ENCODE measurements at regions not wholly inside any gene's neighbourhood (a gene's known extent, or its start where the extent isn't known, plus 50 kb on each side); places are given as distances from the start of the nearest gene placed in this dataset.

GRCh38 chr7:42858570-42858969 lies 53.3 kb downstream of the C7orf25 start:
- DNase-seq: no peak

- DNase-seq: no peak
These were observed 55.3 kb downstream of the C7orf25 start for GRCh38 chr7:42856605-42856987.

- DNase-seq: no peak
These were observed 57.2 kb downstream of the C7orf25 start for GRCh38 chr7:42854571-42855118.

GRCh38 chr7:42852531-42852930 lies 59.3 kb downstream of the C7orf25 start:
- no peak for DNase-seq

GRCh38 chr7:42843205-42843800 lies 68.6 kb downstream of the C7orf25 start:
- no peak for DNase-seq

- DNase-seq: no peak
These were observed 77.2 kb downstream of the C7orf25 start for GRCh38 chr7:42834676-42835075.

GRCh38 chr7:42833411-42833810 lies 78.5 kb downstream of the C7orf25 start:
- DNase-seq: no peak

- DNase-seq: no peak
These were observed 79.2 kb downstream of the C7orf25 start for GRCh38 chr7:42832667-42833066.

GRCh38 chr7:42831718-42832522 lies 80.0 kb downstream of the C7orf25 start:
- no peak for DNase-seq

GRCh38 chr7:42831006-42831717 lies 80.7 kb downstream of the C7orf25 start:
- no peak for DNase-seq

- DNase-seq: no peak
These were observed 99.1 kb downstream of the C7orf25 start for GRCh38 chr7:42812779-42813178.

GRCh38 chr7:42805601-42806000 lies 106.3 kb downstream of the C7orf25 start:
- DNase-seq: no peak

GRCh38 chr7:42794673-42795072 lies 117.2 kb downstream of the C7orf25 start:
- no peak for DNase-seq

- no peak for DNase-seq
These were observed 119.0 kb downstream of the C7orf25 start for GRCh38 chr7:42792841-42793240.

- no peak for DNase-seq
These were observed 121.7 kb downstream of the C7orf25 start for GRCh38 chr7:42790196-42790595.

GRCh38 chr7:42774436-42774835 lies 137.4 kb downstream of the C7orf25 start:
- no peak for DNase-seq

- DNase-seq: no peak
These were observed 141.8 kb downstream of the C7orf25 start for GRCh38 chr7:42770114-42770513.

- DNase-seq: no peak
These were observed 143.8 kb downstream of the C7orf25 start for GRCh38 chr7:42768045-42768444.

- no peak for DNase-seq
These were observed 145.0 kb downstream of the C7orf25 start for GRCh38 chr7:42766782-42767423.

GRCh38 chr7:42765931-42766330 lies 145.9 kb downstream of the C7orf25 start:
- no peak for DNase-seq

- DNase-seq: no peak
These were observed 148.7 kb downstream of the C7orf25 start for GRCh38 chr7:42763137-42763551.

GRCh38 chr7:42761486-42761885 lies 150.4 kb downstream of the C7orf25 start:
- no peak for DNase-seq

- DNase-seq: no peak
These were observed 153.7 kb downstream of the C7orf25 start for GRCh38 chr7:42758124-42758523.
